ENCODE measurements at regions not wholly inside any gene's neighbourhood (a gene's known extent, or its start where the extent isn't known, plus 50 kb on each side); places are given as distances from the start of the nearest gene placed in this dataset.

DNA sequence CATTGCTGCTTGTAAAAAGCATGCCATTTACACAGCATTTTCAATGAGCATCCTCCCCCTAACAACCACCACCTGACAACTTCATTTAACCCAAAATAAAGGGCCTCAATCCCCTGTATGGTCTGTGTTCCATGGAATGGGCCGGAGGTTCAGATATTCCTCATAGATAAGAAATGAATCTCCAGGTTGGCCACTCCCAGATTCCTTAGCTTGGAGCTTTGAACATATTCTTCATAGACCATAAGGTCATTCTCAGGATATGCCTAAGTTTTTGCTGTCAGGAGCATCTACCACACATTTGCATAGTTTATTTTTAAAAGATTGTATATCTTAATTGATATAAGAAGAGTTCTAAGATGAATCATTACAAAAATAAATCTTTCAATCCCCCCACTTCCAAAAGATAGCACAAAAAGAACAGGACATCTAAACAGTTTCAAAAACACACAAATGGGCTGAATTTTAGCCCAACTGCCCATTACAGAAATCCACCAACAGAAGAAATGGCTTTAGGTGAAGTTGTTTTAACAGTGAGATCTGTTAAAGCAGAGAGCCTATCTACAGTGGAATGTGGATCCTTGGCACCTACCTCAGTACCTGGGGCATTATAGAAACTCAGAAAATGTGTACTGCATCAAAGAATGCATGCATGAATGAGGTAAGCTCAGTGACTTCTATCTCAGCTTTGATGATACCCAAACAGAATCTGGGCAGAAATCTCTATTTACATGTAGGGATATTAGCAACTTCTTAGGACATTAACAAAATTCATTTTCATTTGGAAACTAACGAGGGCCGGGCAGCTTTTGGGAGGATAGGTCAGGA, 179.8 kb downstream of the SEC61B start:
- TF ChIP-seq SMC3 (IDR thresholded peaks at IDR 0.05; ENCODE audit: low read depth, low read length): no peak
- no peak for TF ChIP-seq JUND (IDR thresholded peaks at IDR 0.05)
- TF ChIP-seq, protein P1, sequence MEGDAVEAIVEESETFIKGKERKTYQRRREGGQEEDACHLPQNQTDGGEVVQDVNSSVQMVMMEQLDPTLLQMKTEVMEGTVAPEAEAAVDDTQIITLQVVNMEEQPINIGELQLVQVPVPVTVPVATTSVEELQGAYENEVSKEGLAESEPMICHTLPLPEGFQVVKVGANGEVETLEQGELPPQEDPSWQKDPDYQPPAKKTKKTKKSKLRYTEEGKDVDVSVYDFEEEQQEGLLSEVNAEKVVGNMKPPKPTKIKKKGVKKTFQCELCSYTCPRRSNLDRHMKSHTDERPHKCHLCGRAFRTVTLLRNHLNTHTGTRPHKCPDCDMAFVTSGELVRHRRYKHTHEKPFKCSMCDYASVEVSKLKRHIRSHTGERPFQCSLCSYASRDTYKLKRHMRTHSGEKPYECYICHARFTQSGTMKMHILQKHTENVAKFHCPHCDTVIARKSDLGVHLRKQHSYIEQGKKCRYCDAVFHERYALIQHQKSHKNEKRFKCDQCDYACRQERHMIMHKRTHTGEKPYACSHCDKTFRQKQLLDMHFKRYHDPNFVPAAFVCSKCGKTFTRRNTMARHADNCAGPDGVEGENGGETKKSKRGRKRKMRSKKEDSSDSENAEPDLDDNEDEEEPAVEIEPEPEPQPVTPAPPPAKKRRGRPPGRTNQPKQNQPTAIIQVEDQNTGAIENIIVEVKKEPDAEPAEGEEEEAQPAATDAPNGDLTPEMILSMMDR (IDR thresholded peaks at IDR 0.05): no peak
- TF ChIP-seq POLR2AphosphoS5 (IDR thresholded peaks at IDR 0.05; ENCODE audit: low read depth, low read length): no peak
- TF ChIP-seq, protein P2, sequence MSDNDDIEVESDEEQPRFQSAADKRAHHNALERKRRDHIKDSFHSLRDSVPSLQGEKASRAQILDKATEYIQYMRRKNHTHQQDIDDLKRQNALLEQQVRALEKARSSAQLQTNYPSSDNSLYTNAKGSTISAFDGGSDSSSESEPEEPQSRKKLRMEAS (IDR thresholded peaks at IDR 0.05; ENCODE audit: low read depth): no peak
- no peak for TF ChIP-seq TAF1 (IDR thresholded peaks at IDR 0.05; ENCODE audit: borderline replicate concordance, low read depth, low read length)
- TF ChIP-seq, protein P3, sequence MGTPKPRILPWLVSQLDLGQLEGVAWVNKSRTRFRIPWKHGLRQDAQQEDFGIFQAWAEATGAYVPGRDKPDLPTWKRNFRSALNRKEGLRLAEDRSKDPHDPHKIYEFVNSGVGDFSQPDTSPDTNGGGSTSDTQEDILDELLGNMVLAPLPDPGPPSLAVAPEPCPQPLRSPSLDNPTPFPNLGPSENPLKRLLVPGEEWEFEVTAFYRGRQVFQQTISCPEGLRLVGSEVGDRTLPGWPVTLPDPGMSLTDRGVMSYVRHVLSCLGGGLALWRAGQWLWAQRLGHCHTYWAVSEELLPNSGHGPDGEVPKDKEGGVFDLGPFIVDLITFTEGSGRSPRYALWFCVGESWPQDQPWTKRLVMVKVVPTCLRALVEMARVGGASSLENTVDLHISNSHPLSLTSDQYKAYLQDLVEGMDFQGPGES (IDR thresholded peaks at IDR 0.05; ENCODE audit: low read depth, low read length): no peak
- TF ChIP-seq, protein P4, sequence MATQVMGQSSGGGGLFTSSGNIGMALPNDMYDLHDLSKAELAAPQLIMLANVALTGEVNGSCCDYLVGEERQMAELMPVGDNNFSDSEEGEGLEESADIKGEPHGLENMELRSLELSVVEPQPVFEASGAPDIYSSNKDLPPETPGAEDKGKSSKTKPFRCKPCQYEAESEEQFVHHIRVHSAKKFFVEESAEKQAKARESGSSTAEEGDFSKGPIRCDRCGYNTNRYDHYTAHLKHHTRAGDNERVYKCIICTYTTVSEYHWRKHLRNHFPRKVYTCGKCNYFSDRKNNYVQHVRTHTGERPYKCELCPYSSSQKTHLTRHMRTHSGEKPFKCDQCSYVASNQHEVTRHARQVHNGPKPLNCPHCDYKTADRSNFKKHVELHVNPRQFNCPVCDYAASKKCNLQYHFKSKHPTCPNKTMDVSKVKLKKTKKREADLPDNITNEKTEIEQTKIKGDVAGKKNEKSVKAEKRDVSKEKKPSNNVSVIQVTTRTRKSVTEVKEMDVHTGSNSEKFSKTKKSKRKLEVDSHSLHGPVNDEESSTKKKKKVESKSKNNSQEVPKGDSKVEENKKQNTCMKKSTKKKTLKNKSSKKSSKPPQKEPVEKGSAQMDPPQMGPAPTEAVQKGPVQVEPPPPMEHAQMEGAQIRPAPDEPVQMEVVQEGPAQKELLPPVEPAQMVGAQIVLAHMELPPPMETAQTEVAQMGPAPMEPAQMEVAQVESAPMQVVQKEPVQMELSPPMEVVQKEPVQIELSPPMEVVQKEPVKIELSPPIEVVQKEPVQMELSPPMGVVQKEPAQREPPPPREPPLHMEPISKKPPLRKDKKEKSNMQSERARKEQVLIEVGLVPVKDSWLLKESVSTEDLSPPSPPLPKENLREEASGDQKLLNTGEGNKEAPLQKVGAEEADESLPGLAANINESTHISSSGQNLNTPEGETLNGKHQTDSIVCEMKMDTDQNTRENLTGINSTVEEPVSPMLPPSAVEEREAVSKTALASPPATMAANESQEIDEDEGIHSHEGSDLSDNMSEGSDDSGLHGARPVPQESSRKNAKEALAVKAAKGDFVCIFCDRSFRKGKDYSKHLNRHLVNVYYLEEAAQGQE (IDR thresholded peaks at IDR 0.05; ENCODE audit: low read depth, low read length): no peak
- TF ChIP-seq YY1 (IDR thresholded peaks at IDR 0.05; ENCODE audit: low read depth): no peak
- TF ChIP-seq NFIC (IDR thresholded peaks at IDR 0.05; ENCODE audit: borderline replicate concordance): no peak
